T-cell (primary cell): ENCODE measurements at regions not wholly inside any gene's neighbourhood (a gene's known extent, or its start where the extent isn't known, plus 50 kb on each side); places are given as distances from the start of the nearest gene placed in this dataset.
"Not testable (repeated sequence)": the region's sequence is repeated elsewhere in the genome, so short reads cannot be mapped to it uniquely, and the experiment has no call there.

ENCODE experiments used
- ATAC-seq, 4 experiments: fragments of 200-7000 bp in 3 of 4; fragments of 150-1000 bp in 1 of 4; cut with Tn5 transposase; replicated peaks in 1 of 4; 1 replicate in 3 of 4; 2 replicates in 1 of 4; pipeline ENCODE4 v1.10.0; 2021; ENCODE audit warnings: moderate library complexity in 3 of 4, mild to moderate bottlenecking in 2 of 4, moderate number of reproducible peaks in 1 of 4
- CTCF ChIA-PET, 2 donors: fragments of 300-600 bp; sonication (Branson Sonifier 250); formaldehyde crosslinking; loops; one replicate each; lab custom pipeline; 2022; ENCODE audit warnings: antibody characterized with exemption in 2 of 2; lab: Charles Lee
- POLR2A ChIA-PET, 2 donors: fragments of 300-600 bp; sonication (Branson Sonifier 250); formaldehyde crosslinking; loops; one replicate each; lab custom pipeline; 2022; ENCODE audit warnings: antibody characterized with exemption in 2 of 2; lab: Charles Lee
- DNase-seq, 35 experiments: peaks; one replicate each; pipeline versions ENCODE4 v3.0.0 to v3.0.0-alpha.2; 2013 to 2023
- H3K27ac ChIP-seq: one replicate; pipeline ENCODE4 v1.5.1; 2013; ENCODE audit warnings: low read length
- H3K27me3 ChIP-seq, 2 experiments: replicated peaks in 1 of 2; 1 replicate in 1 of 2; 2 replicates in 1 of 2; pipeline versions ENCODE4 v1.6.1 to v1.7.0; 2013; ENCODE audit warnings: low read length in 1 of 2, mixed read lengths in 1 of 2; ENCODE audit not compliant: control insufficient read depth in 2 of 2, insufficient read depth in 2 of 2; ENCODE audit errors: extremely low read depth in 1 of 2
- H3K36me3 ChIP-seq, 2 donors: 1 replicate in 1 of 2; 2 replicates in 1 of 2; pipeline versions ENCODE4 v1.6.1 to v1.7.0; 2013; ENCODE audit warnings: low read length in 1 of 2; ENCODE audit not compliant: control insufficient read depth in 2 of 2, insufficient read depth in 1 of 2; ENCODE audit errors: extremely low read depth in 1 of 2
- H3K4me1 ChIP-seq, 2 experiments: 1 replicate in 1 of 2; 2 replicates in 1 of 2; pipeline versions ENCODE4 v1.6.1 to v1.7.0; 2013; ENCODE audit warnings: low read length in 2 of 2, mixed read lengths in 1 of 2; ENCODE audit not compliant: insufficient read depth in 2 of 2, control insufficient read depth in 1 of 2; ENCODE audit errors: extremely low read depth in 1 of 2
- H3K4me3 ChIP-seq, 2 donors: 1 replicate in 1 of 2; 2 replicates in 1 of 2; pipeline versions ENCODE4 v1.5.1 to v1.7.0; 2013; ENCODE audit warnings: mild to moderate bottlenecking in 2 of 2, low read length in 1 of 2, moderate library complexity in 1 of 2; ENCODE audit not compliant: control insufficient read depth in 1 of 2; ENCODE audit errors: extremely low read depth in 1 of 2
- H3K9me3 ChIP-seq: 2 replicates; pipeline ENCODE4 v1.7.0; 2013
- H3K27ac Mint-ChIP-seq, 2 donors: one replicate each; pipeline ENCODE4 v1.8.0; 2020 to 2021; ENCODE audit warnings: mild to moderate bottlenecking in 2 of 2, mixed read lengths in 2 of 2
- H3K27me3 Mint-ChIP-seq, 2 donors: one replicate each; pipeline ENCODE4 v1.8.0; 2021 to 2022; ENCODE audit warnings: mixed read lengths in 2 of 2
- H3K36me3 Mint-ChIP-seq: one replicate; pipeline ENCODE4 v1.8.0; 2021; ENCODE audit warnings: mixed read lengths
- H3K4me1 Mint-ChIP-seq, 3 donors: one replicate each; pipeline ENCODE4 v1.8.0; 2020 to 2022; ENCODE audit warnings: mixed read lengths in 3 of 3, mild to moderate bottlenecking in 1 of 3
- H3K4me3 Mint-ChIP-seq, 3 donors: one replicate each; pipeline ENCODE4 v1.8.0; 2020 to 2022; ENCODE audit warnings: mild to moderate bottlenecking in 3 of 3, mixed read lengths in 3 of 3, moderate library complexity in 3 of 3
- H3K9me3 Mint-ChIP-seq, 3 donors: one replicate each; pipeline ENCODE4 v1.8.0; 2020 to 2022; ENCODE audit warnings: mixed read lengths in 3 of 3
- WGBS: methylation state at CpG from one replicate; pipeline ENCODE4 v1.1.5; 2013; ENCODE audit warnings: missing lambda C conversion rate; ENCODE audit not compliant: insufficient coverage; 5-methylcytosine and 5-hydroxymethylcytosine counted together

GRCh38 chr1:34367954-34368353 lies 191.2 kb downstream of the C1orf94 start:
- Histone ChIP-seq H3K4me3 (no peak overlapping the region), H3K27ac (no peak overlapping the region), H3K36me3 (no peaks in the 10 kb centered on the region), H3K9me3 (no peaks in the 10 kb centered on the region), H3K4me1 (no peaks in the 10 kb centered on the region), H3K27me3 (peaks cover 0 to 18% of the 10 kb centered on the region in 2 experiments)
- POLR2A ChIA-PET = no interaction called here
- Mint-ChIP-seq H3K27me3 (peaks cover 27 to 41% of the 10 kb centered on the region in 2 donors), H3K27ac (no peak overlapping the region), H3K4me1 (no peaks in the 10 kb centered on the region), H3K36me3 (no peaks in the 10 kb centered on the region), H3K4me3 (no peak overlapping the region), H3K9me3 (no peaks in the 10 kb centered on the region)
- WGBS = 39% methylated on average over 5 of the region's 6 CpGs
- DNase-seq (no peak), ATAC-seq (no peak)
- CTCF ChIA-PET = no interaction called here

GRCh38 chr1:34369701-34370455 lies 193.2 kb downstream of the C1orf94 start:
- WGBS = 83% methylated on average over 6 of the region's 10 CpGs
- no peak overlapping the region for H3K4me3 Mint-ChIP-seq
- H3K27ac ChIP-seq = no peak overlapping the region
- no peak overlapping the region for H3K27ac Mint-ChIP-seq
- DNase-seq (no peak), ATAC-seq (no peak)
- H3K4me1 Mint-ChIP-seq = no peaks in the 10 kb centered on the region
- H3K9me3 ChIP-seq = no peaks in the 10 kb centered on the region
- peaks cover 0 to 17% of the 10 kb centered on the region in 2 experiments for H3K27me3 ChIP-seq
- no peaks in the 10 kb centered on the region for H3K36me3 Mint-ChIP-seq
- H3K36me3 ChIP-seq = no peaks in the 10 kb centered on the region
- H3K27me3 Mint-ChIP-seq = peaks cover 33 to 41% of the 10 kb centered on the region in 2 donors
- POLR2A ChIA-PET = no interaction called here
- CTCF ChIA-PET = no interaction called here
- no peaks in the 10 kb centered on the region for H3K9me3 Mint-ChIP-seq
- H3K4me1 ChIP-seq = no peaks in the 10 kb centered on the region
- H3K4me3 ChIP-seq = no peak overlapping the region

GRCh38 chr1:34370748-34371147 lies 194.0 kb downstream of the C1orf94 start:
- Mint-ChIP-seq H3K4me3 (no peak overlapping the region), H3K4me1 (no peaks in the 10 kb centered on the region), H3K9me3 (no peaks in the 10 kb centered on the region), H3K36me3 (no peaks in the 10 kb centered on the region), H3K27me3 (peaks cover 29 to 38% of the 10 kb centered on the region in 2 donors), H3K27ac (no peak overlapping the region)
- ATAC-seq = no peak
- ChIA-PET POLR2A (no interaction called here), CTCF (no interaction called here)
- DNase-seq = no peak
- Histone ChIP-seq H3K36me3 (no peaks in the 10 kb centered on the region), H3K27ac (no peak overlapping the region), H3K4me3 (no peak overlapping the region), H3K4me1 (no peaks in the 10 kb centered on the region), H3K27me3 (peaks cover 0 to 17% of the 10 kb centered on the region in 2 experiments), H3K9me3 (no peaks in the 10 kb centered on the region)
- WGBS = 60% methylated on average over 2 of the region's 4 CpGs

- H3K4me3 Mint-ChIP-seq, H3K4me3 ChIP-seq, H3K4me1 Mint-ChIP-seq, ATAC-seq, POLR2A ChIA-PET, H3K9me3 Mint-ChIP-seq, DNase-seq, H3K27ac Mint-ChIP-seq, H3K36me3 Mint-ChIP-seq, CTCF ChIA-PET, H3K9me3 ChIP-seq, H3K36me3 ChIP-seq, H3K27ac ChIP-seq, H3K4me1 ChIP-seq: not testable (repeated sequence)
- H3K27me3 Mint-ChIP-seq = peaks cover 29 to 38% of the 10 kb centered on the region in 2 donors
- WGBS = no CpG with 5 or more reads among the region's 5 CpGs
- H3K27me3 ChIP-seq = peaks cover 0 to 17% of the 10 kb centered on the region in 2 experiments
These were observed 194.5 kb downstream of the C1orf94 start for GRCh38 chr1:34371179-34371578.

- ChIA-PET POLR2A (no interaction called here), CTCF (no interaction called here)
- Mint-ChIP-seq H3K27me3 (peaks cover 35 to 41% of the 10 kb centered on the region in 2 donors), H3K4me3 (no peak overlapping the region), H3K36me3 (no peaks in the 10 kb centered on the region), H3K9me3 (no peaks in the 10 kb centered on the region), H3K27ac (no peak overlapping the region), H3K4me1 (no peaks in the 10 kb centered on the region)
- no peak overlapping the region for H3K27ac ChIP-seq
- peaks cover 0 to 17% of the 10 kb centered on the region in 2 experiments for H3K27me3 ChIP-seq
- DNase-seq = no peak
- H3K4me3 ChIP-seq = no peak overlapping the region
- no CpG with 5 or more reads among the region's 1 CpG for WGBS
- no peaks in the 10 kb centered on the region for H3K36me3 ChIP-seq
- H3K4me1 ChIP-seq = no peaks in the 10 kb centered on the region
- ATAC-seq = no peak
- no peaks in the 10 kb centered on the region for H3K9me3 ChIP-seq
These were observed 195.3 kb downstream of the C1orf94 start for GRCh38 chr1:34371829-34372532.

- Mint-ChIP-seq H3K36me3 (no peaks in the 10 kb centered on the region), H3K4me3 (no peak overlapping the region), H3K9me3 (no peaks in the 10 kb centered on the region), H3K4me1 (no peaks in the 10 kb centered on the region), H3K27me3 (peaks cover 44 to 47% of the 10 kb centered on the region in 2 donors), H3K27ac (no peak overlapping the region)
- ChIA-PET POLR2A (no interaction called here), CTCF (no interaction called here)
- H3K4me1 ChIP-seq = no peaks in the 10 kb centered on the region
- DNase-seq = no peak
- no peak overlapping the region for H3K4me3 ChIP-seq
- H3K36me3 ChIP-seq = no peaks in the 10 kb centered on the region
- no peaks in the 10 kb centered on the region for H3K9me3 ChIP-seq
- 40% methylated on average over 1 of the region's 1 CpG for WGBS
- no peak overlapping the region for H3K27ac ChIP-seq
- peaks cover 0 to 22% of the 10 kb centered on the region in 2 experiments for H3K27me3 ChIP-seq
- ATAC-seq = no peak
These were observed 196.2 kb downstream of the C1orf94 start for GRCh38 chr1:34372891-34373290.
